HG02642 (cell line): ENCODE measurements at regions not wholly inside any gene's neighbourhood (a gene's known extent, or its start where the extent isn't known, plus 50 kb on each side); places are given as distances from the start of the nearest gene placed in this dataset.
"Not testable (repeated sequence)": the region's sequence is repeated elsewhere in the genome, so short reads cannot be mapped to it uniquely, and the experiment has no call there.

Source experiments
- ATAC-seq: cut with Tn5 transposase; IDR thresholded peaks from one replicate; pipeline ENCODE4 v1.9.1; 2021; ENCODE audit warnings: mild to moderate bottlenecking; ENCODE audit not compliant: unreplicated experiment, poor library complexity

DNA sequence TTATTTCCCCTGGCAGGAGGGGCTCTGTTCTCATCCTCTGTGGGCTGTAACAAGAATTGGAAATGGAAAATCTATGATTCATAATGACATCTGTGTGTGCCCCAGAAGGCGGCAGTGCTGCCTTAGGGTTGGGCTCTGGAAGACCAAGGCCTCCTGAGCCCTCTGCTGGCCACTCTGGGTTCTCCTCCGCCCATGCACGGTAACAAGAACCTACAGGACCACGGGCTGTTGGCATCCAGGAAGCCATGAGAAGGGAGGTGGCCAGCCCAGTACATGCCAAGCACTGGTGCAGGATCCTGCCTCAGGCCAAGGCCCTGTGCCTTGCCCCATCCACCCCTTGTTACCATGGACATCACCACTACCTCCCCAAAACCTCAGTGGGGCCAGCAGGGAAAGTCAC, 454.2 kb downstream of the TP53TG3F start:
- ATAC-seq, result not testable (repeated sequence)

DNA sequence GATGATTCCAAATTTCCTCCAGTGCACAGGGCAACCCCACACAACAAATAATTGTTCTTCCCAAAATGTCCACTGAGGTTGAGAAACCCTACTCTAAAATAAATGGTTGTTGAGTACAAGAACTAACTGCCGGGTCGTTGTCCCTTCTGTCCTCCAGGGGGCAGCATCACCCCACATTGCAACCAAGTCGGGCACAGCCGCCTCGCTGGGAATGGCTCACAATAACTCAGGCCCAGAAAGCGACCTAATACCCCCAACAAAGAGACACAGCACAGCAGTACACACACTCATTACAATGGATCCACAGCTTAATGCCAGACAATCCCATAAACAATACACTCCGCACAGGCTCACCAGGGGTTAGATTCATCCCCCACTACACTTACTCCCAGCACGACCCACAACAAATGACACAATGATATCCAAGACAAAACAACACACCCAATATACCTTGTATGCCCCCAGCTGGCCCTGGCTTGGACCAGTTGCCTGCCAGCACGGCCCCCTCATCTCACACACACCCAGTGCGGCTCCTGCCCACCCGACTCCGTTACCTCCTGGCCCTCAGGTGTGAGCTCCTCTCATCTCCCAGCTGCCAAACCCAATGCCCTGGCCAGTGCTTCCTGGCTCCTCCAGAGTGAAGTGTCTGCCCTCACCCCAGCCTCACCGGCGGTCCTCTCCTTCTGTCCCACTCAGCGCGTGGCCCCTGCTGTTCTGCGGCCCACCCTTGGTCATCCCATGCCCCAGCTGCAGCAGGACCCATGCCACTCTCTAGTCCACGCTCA, 461.5 kb downstream of the TP53TG3F start:
- not testable (repeated sequence) for ATAC-seq

GRCh38 chr16:33922914-33923313, 463.5 kb downstream of the TP53TG3F start:
- not testable (repeated sequence) for ATAC-seq

GRCh38 chr16:33928026-33928425, 468.6 kb downstream of the TP53TG3F start:
- not testable (repeated sequence) for ATAC-seq

- not testable (repeated sequence) for ATAC-seq
Observed at GRCh38 chr16:33932191-33932590, 472.8 kb downstream of the TP53TG3F start.

DNA sequence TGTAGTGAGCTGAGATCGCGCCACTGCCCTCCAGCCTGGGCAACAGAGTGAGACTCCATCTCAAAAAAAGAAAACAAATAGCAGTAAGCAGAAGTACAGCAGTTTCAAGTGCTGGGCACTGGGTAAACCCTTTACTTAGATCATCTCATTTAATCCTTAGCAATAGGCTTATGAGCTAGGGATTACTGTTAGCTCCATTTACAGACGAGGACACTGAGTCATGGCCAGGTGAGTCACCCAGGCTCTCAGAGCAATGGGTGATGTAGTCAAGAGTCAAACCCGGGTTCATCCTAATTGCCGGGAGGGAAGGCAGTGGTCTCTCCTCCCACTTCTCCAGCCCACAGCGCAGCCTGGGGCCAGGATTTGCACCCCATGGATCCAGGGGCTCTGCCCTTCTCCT, 473.6 kb downstream of the TP53TG3F start:
- not testable (repeated sequence) for ATAC-seq

- not testable (repeated sequence) for ATAC-seq
Observed at GRCh38 chr16:33935766-33936165, 476.4 kb downstream of the TP53TG3F start.

- ATAC-seq, result not testable (repeated sequence)
Observed at GRCh38 chr16:33938097-33938496, 478.7 kb downstream of the TP53TG3F start.

- not testable (repeated sequence) for ATAC-seq
Observed at GRCh38 chr16:33961536-33961935, 502.1 kb downstream of the TP53TG3F start.

DNA sequence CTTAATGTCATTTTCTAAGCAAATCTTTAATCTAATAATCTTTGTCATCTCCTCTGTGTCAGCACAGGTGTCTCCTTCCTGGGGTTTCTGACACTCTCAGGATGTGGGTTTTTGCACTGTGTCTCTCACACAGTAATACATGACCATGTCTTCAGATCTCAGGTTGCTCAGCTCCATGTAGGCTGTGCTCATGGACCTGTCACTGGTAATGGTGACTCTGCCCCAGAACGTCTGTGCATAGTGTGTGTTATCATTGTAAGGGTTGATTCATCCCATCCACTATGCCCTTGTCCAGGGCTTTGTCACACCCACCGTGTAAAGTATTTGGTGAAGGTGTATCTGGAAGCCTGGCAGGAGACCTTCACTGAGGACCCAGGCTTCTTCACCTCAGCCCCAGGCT, 506.1 kb downstream of the TP53TG3F start:
- not testable (repeated sequence) for ATAC-seq

- not testable (repeated sequence) for ATAC-seq
Observed at GRCh38 chr16:33966855-33967254, 507.4 kb downstream of the TP53TG3F start.

GRCh38 chr16:33974557-33974956, 515.1 kb downstream of the TP53TG3F start:
- not testable (repeated sequence) for ATAC-seq

- not testable (repeated sequence) for ATAC-seq
Observed at GRCh38 chr16:33975744-33976143, 516.3 kb downstream of the TP53TG3F start.

DNA sequence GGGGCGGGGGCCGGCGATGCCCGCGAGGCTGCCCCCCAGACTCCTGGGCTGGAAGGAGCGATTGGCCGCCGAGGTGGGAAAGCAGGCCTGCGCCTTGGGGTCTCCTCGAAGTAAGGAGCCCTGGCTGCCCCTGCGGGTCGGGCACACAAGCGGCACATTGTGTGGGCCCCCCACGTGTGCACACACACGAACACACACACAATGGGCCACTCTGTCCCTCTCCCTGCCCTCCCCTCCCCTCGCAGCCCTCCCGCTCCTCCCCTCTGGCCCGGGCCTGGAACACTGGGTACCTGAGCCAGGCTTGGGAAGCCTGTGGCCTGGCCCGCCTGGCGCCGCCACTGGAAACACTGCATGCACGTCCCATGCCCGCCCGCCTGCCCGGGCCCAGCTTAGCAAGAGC, 517.1 kb downstream of the TP53TG3F start:
- not testable (repeated sequence) for ATAC-seq

- not testable (repeated sequence) for ATAC-seq
Observed at GRCh38 chr16:33978784-33979183, 519.4 kb downstream of the TP53TG3F start.

- ATAC-seq, result not testable (repeated sequence)
Observed at GRCh38 chr16:33979613-33980012, 520.2 kb downstream of the TP53TG3F start.

DNA sequence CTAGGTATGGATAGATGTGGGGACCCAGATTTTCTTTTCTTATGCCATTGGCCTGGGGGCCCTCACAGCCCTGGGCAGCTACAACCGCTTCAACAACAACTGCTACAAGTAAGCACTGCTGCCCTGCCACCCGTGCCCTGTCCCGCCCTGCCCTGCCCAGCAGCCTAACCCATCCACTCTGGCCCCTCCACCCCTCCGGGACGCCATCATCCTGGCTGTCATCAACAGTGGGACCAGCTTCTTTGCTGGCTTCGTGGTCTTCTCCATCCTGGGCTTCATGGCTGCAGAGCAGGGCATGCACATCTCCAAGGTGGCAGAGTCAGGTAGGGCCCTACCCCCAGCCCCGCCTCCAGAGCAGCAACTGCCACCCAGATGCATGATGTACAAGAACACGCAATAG, 521.3 kb downstream of the TP53TG3F start:
- not testable (repeated sequence) for ATAC-seq

DNA sequence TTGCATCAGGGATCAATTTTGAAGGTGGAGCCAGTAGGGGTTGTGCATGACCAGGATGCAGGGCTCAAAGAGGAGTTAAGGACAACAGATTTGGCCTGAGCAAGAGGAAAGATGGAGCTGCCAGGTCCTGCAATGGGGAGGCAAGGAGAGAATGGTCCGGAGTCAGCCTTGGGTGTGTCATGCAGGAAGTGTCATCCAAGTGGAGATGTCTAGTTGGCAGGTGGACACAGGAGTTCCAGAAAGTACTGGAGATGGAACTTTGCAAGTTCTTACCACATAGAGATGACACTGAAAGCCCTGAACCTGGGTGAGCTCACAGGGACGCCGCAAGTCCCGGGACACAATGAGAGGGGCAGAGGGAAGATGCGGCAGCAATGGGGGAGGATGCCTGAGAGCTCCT, 525.0 kb downstream of the TP53TG3F start:
- ATAC-seq, result not testable (repeated sequence)

- ATAC-seq, result not testable (repeated sequence)
Observed at GRCh38 chr16:33986521-33986920, 527.1 kb downstream of the TP53TG3F start.

DNA sequence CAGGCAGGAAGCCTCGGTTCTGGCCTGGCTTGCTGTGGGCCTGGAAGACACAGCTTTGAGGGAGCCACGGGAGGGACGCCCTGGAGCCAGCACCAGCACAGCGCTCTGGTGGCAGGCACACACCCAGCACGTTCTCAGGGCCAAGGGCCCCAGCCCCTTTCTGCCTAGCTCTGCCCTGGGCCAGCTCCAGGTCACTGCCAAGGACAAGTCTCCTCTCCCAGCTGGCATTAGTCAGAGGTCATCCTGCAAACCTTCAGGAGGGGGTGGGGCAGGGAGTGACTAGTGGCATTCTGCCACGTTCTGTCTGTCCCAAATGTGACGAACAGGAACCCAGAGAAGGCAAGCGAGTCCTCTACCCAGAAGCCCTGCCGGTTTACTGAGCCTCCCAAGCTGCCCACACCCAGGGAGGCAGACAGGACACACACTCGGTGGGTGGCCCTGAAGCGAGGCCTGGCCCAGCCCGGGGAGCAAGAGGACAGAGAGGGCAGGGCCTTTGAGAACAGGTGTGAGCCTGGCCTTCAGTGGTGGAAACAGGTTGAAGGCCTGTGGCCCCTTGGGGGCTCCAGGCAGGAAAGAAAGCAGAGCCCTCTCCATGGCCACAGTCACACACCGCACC, 528.0 kb downstream of the TP53TG3F start:
- not testable (repeated sequence) for ATAC-seq

- ATAC-seq, result not testable (repeated sequence)
Observed at GRCh38 chr16:33988012-33988411, 528.6 kb downstream of the TP53TG3F start.
